Gastroesophageal sphincter (tissue), 4 donors: ENCODE measurements at regions not wholly inside any gene's neighbourhood (a gene's known extent, or its start where the extent isn't known, plus 50 kb on each side); places are given as distances from the start of the nearest gene placed in this dataset.

Experiments used
- ATAC-seq: fragments of 150-250 bp; one replicate; pipeline ENCODE4 v1.9.1; 2016; ENCODE audit warnings: mild to moderate bottlenecking, moderate library complexity
- H3K27ac ChIP-seq, 4 donors: fragments of 200-600 bp; sonication (generic) in 3 of 4; 1 replicate in 3 of 4; 2 replicates in 1 of 4; pipeline ENCODE4 v1.5.1; 2016 to 2019
- H3K27me3 ChIP-seq: fragments of 200-600 bp; sonication (generic); one replicate; pipeline ENCODE4 v1.5.1; 2019
- H3K36me3 ChIP-seq, 2 donors: fragments of 200-600 bp; sonication (generic); one replicate each; pipeline ENCODE4 v1.5.1; 2019; ENCODE audit warnings: control low read depth in 1 of 2
- H3K4me1 ChIP-seq, 3 donors: fragments of 200-600 bp; sonication (generic); 1 replicate in 2 of 3; 2 replicates in 1 of 3; pipeline ENCODE4 v1.5.1; 2016 to 2019; ENCODE audit warnings: control low read depth in 2 of 3
- H3K4me3 ChIP-seq, 2 donors: fragments of 200-600 bp; sonication (generic); one replicate each; pipeline ENCODE4 v1.5.1; 2019; ENCODE audit warnings: mild to moderate bottlenecking in 1 of 2, moderate library complexity in 1 of 2
- H3K9me3 ChIP-seq, 3 donors: fragments of 200-600 bp; sonication (generic); one replicate each; pipeline ENCODE4 v1.5.1; 2017 to 2019; ENCODE audit warnings: control low read depth in 2 of 3
- CTCF ChIP-seq, 4 experiments: fragments of 200-600 bp in 2 of 4; fragments of 450-650 bp in 2 of 4; sonication (generic) in 1 of 4; IDR thresholded peaks; one replicate each; pipeline ENCODE4 v1.5.1; 2017 to 2019; ENCODE audit warnings: antibody characterized with exemption in 4 of 4, mild to moderate bottlenecking in 2 of 4, moderate library complexity in 2 of 4
- EP300 ChIP-seq: sonication (generic); formaldehyde crosslinking; IDR thresholded peaks from one replicate; pipeline ENCODE4 v1.6.1; 2017; ENCODE audit warnings: antibody characterized with exemption, mild to moderate bottlenecking
- POLR2A ChIP-seq, 2 donors: fragments of 450-650 bp; IDR thresholded peaks; one replicate each; pipeline ENCODE4 v1.6.1; 2017; ENCODE audit warnings: antibody characterized with exemption in 2 of 2, mild to moderate bottlenecking in 2 of 2, moderate library complexity in 1 of 2
- POLR2AphosphoS5 ChIP-seq: sonication (generic); formaldehyde crosslinking; IDR thresholded peaks from one replicate; pipeline ENCODE4 v1.6.1; 2017; ENCODE audit warnings: antibody characterized with exemption
- WGBS, 2 donors: methylation state at CpG; one replicate each; pipeline ENCODE4 v1.1.5; 2018; ENCODE audit warnings: low coverage in 1 of 2; 5-methylcytosine and 5-hydroxymethylcytosine counted together

- Histone ChIP-seq H3K36me3 (no peaks in the 10 kb centered on the region), H3K4me1 (no peaks in the 10 kb centered on the region), H3K9me3 (no peaks in the 10 kb centered on the region), H3K27ac (no peak overlapping the region), H3K27me3 (peaks cover 4% of the 10 kb centered on the region), H3K4me3 (no peak overlapping the region)
- WGBS, 2 donors: 50% methylated on average over 1 of the region's 1 CpG
- ATAC-seq: no peak
- no peak for TF ChIP-seq EP300
- no peak for TF ChIP-seq POLR2AphosphoS5
- no peak for TF ChIP-seq CTCF (IDR thresholded peaks at IDR 0.05)
- no peak for TF ChIP-seq POLR2A (IDR thresholded peaks at IDR 0.05)
Observed at GRCh38 chr16:51940183-51940582, 606.8 kb downstream of the TOX3 start.

GRCh38 chr16:51939378-51939871 is 607.5 kb downstream of the TOX3 start:
- Histone ChIP-seq H3K27ac (no peak overlapping the region), H3K36me3 (no peaks in the 10 kb centered on the region), H3K9me3 (no peaks in the 10 kb centered on the region), H3K4me3 (no peak overlapping the region), H3K4me1 (no peaks in the 10 kb centered on the region), H3K27me3 (peaks cover 4% of the 10 kb centered on the region)
- 50 to 60% methylated on average over 3 of the region's 7 CpGs for WGBS, 2 donors
- ATAC-seq: no peak
- TF ChIP-seq POLR2A (IDR thresholded peaks at IDR 0.05): no peak
- TF ChIP-seq POLR2AphosphoS5: no peak
- no peak for TF ChIP-seq EP300
- TF ChIP-seq CTCF (IDR thresholded peaks at IDR 0.05): no peak

GRCh38 chr16:51938861-51939260 is 608.1 kb downstream of the TOX3 start:
- H3K4me1 ChIP-seq: no peaks in the 10 kb centered on the region
- H3K27me3 ChIP-seq: peaks cover 4% of the 10 kb centered on the region
- 42 to 51% methylated on average over 2 to 3 of the region's 3 CpGs for WGBS, 2 donors
- H3K9me3 ChIP-seq: no peaks in the 10 kb centered on the region
- H3K36me3 ChIP-seq: no peaks in the 10 kb centered on the region
- TF ChIP-seq POLR2A (IDR thresholded peaks at IDR 0.05) (no peak), CTCF (IDR thresholded peaks at IDR 0.05) (no peak), POLR2AphosphoS5 (no peak), EP300 (no peak)
- no peak for ATAC-seq
- H3K27ac ChIP-seq: no peak overlapping the region
- H3K4me3 ChIP-seq: no peak overlapping the region

- Histone ChIP-seq H3K4me1 (no peaks in the 10 kb centered on the region), H3K27ac (no peak overlapping the region), H3K9me3 (no peaks in the 10 kb centered on the region), H3K4me3 (no peak overlapping the region), H3K27me3 (peaks cover 4% of the 10 kb centered on the region), H3K36me3 (no peaks in the 10 kb centered on the region)
- 60 to 68% methylated on average over 6 of the region's 6 CpGs for WGBS, 2 donors
- no peak for TF ChIP-seq EP300
- TF ChIP-seq CTCF (IDR thresholded peaks at IDR 0.05): no peak
- no peak for TF ChIP-seq POLR2AphosphoS5
- TF ChIP-seq POLR2A (IDR thresholded peaks at IDR 0.05): no peak
- ATAC-seq: no peak
Observed at GRCh38 chr16:51937771-51938170, 609.2 kb downstream of the TOX3 start.

GRCh38 chr16:51936846-51937245 is 610.1 kb downstream of the TOX3 start:
- Histone ChIP-seq H3K36me3 (no peaks in the 10 kb centered on the region), H3K27me3 (peaks cover 4% of the 10 kb centered on the region), H3K4me1 (no peaks in the 10 kb centered on the region), H3K9me3 (no peaks in the 10 kb centered on the region), H3K4me3 (no peak overlapping the region), H3K27ac (no peak overlapping the region)
- TF ChIP-seq CTCF (IDR thresholded peaks at IDR 0.05): no peak
- no peak for TF ChIP-seq POLR2AphosphoS5
- no peak for TF ChIP-seq POLR2A (IDR thresholded peaks at IDR 0.05)
- no peak for TF ChIP-seq EP300
- WGBS, 2 donors: 84 to 92% methylated on average over 5 of the region's 5 CpGs
- ATAC-seq: no peak
